Cardiac septum (tissue), 1 donor: ENCODE measurements at regions not wholly inside any gene's neighbourhood (a gene's known extent, or its start where the extent isn't known, plus 50 kb on each side); places are given as distances from the start of the nearest gene placed in this dataset.

Experiments used
- DNase-seq: peaks from one replicate; pipeline ENCODE4 v3.0.0-alpha.2; 2020; ENCODE audit warnings: low spot score
- intact Hi-C: fragments of 100-400 bp; cut with DNase I; formaldehyde crosslinking; loops from one replicate; pipeline ENCODE4 v1.14.0; 2022
- donor health status: DM: no; HTN: no; CAD: no.

GRCh38 chr12:42763682-42764081 is 174.1 kb upstream of the PRICKLE1 start:
- intact Hi-C loops, result no loop called here
- no peak for DNase-seq

- intact Hi-C loops, result no loop called here
- DNase-seq, result no peak
These were observed 172.9 kb upstream of the PRICKLE1 start for GRCh38 chr12:42762395-42762925.

GRCh38 chr12:42761601-42762350 is 172.2 kb upstream of the PRICKLE1 start:
- intact Hi-C loops, result no loop called here
- DNase-seq, result no peak

- DNase-seq, result no peak
- intact Hi-C loops, result no loop called here
These were observed 171.5 kb upstream of the PRICKLE1 start for GRCh38 chr12:42761086-42761485.

- DNase-seq, result no peak
- intact Hi-C loops, result no loop called here
These were observed 171.0 kb upstream of the PRICKLE1 start for GRCh38 chr12:42760550-42760949.

- intact Hi-C loops, result no loop called here
- peak; percentile 80 for DNase-seq
These were observed 170.2 kb upstream of the PRICKLE1 start for GRCh38 chr12:42759622-42760273.

- intact Hi-C loops, result no loop called here
- DNase-seq, result no peak
These were observed 169.3 kb upstream of the PRICKLE1 start for GRCh38 chr12:42758806-42759205.

- DNase-seq, result no peak
- intact Hi-C loops, result no loop called here
These were observed 168.1 kb upstream of the PRICKLE1 start for GRCh38 chr12:42757624-42758119.

GRCh38 chr12:42756841-42757623 is 167.5 kb upstream of the PRICKLE1 start:
- intact Hi-C loops, result no loop called here

GRCh38 chr12:42750356-42750755 is 160.8 kb upstream of the PRICKLE1 start:
- no peak for DNase-seq
- intact Hi-C loops, result no loop called here

More at GRCh38 chr12:42756841-42757623, 167.5 kb upstream of the PRICKLE1 start:
- no peak for DNase-seq

GRCh38 chr12:42749239-42749638 is 159.7 kb upstream of the PRICKLE1 start:
- no peak for DNase-seq
- intact Hi-C loops, result no loop called here

- intact Hi-C loops, result loop anchor here (5.0 kb wide), 1 partner anchor 233 kb away; no protein-coding TSS in a partner anchor
- no peak for DNase-seq
These were observed 155.1 kb upstream of the PRICKLE1 start for GRCh38 chr12:42744539-42745182.

- intact Hi-C loops, result loop anchor here (5.0 kb wide), 1 partner anchor 235 kb away; no protein-coding TSS in a partner anchor
These were observed 153.2 kb upstream of the PRICKLE1 start for GRCh38 chr12:42742716-42743115.

GRCh38 chr12:42741771-42742510 is 152.4 kb upstream of the PRICKLE1 start:
- no peak for DNase-seq
- intact Hi-C loops, result loop anchor here (5.0 kb wide), 1 partner anchor 235 kb away; no protein-coding TSS in a partner anchor

More at GRCh38 chr12:42742716-42743115, 153.2 kb upstream of the PRICKLE1 start:
- no peak for DNase-seq

- no peak for DNase-seq
- intact Hi-C loops, result loop anchor here (5.0 kb wide), 1 partner anchor 236 kb away; no protein-coding TSS in a partner anchor
These were observed 151.5 kb upstream of the PRICKLE1 start for GRCh38 chr12:42741091-42741490.

- intact Hi-C loops, result no loop called here
These were observed 147.9 kb upstream of the PRICKLE1 start for GRCh38 chr12:42737398-42737797.

GRCh38 chr12:42735861-42736361 is 146.4 kb upstream of the PRICKLE1 start:
- DNase-seq, result peak; percentile 83
- intact Hi-C loops, result no loop called here

More at GRCh38 chr12:42737398-42737797, 147.9 kb upstream of the PRICKLE1 start:
- DNase-seq, result no peak

GRCh38 chr12:42733911-42734310 is 144.4 kb upstream of the PRICKLE1 start:
- intact Hi-C loops, result loop anchor here (5.0 kb wide), 1 partner anchor 142 kb away; no protein-coding TSS in a partner anchor
- DNase-seq, result no peak
